HG03575 (cell line): ENCODE measurements at regions not wholly inside any gene's neighbourhood (a gene's known extent, or its start where the extent isn't known, plus 50 kb on each side); places are given as distances from the start of the nearest gene placed in this dataset.

Experiments used
- ATAC-seq: cut with Tn5 transposase; IDR thresholded peaks from one replicate; pipeline ENCODE4 v1.9.1; 2021; ENCODE audit not compliant: unreplicated experiment, insufficient number of reproducible peaks, low FRiP score; ENCODE audit errors: extremely low read depth

DNA sequence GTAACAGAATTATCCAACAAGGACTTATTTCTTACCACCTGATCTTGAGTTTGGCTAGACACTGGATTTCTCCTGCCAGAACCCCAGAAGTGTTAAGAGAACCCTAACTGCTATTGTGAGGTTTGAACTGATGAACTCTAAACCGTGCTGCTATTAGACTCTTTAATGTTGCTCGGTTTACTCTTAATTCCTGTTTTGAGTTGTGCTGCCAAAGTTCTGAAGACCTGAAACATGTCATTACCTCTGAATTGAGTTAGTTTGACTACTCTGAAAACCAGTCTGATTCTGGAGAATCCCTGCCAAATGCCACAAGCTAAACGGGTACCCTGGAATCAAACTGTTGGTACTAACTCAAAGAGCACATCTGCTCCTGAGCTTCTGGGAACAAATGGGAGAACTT, 215.5 kb downstream of the KLF12 start:
- no peak for ATAC-seq

- ATAC-seq, result no peak
Measured at GRCh38 chr13:73913751-73914518, 220.3 kb downstream of the KLF12 start.

DNA sequence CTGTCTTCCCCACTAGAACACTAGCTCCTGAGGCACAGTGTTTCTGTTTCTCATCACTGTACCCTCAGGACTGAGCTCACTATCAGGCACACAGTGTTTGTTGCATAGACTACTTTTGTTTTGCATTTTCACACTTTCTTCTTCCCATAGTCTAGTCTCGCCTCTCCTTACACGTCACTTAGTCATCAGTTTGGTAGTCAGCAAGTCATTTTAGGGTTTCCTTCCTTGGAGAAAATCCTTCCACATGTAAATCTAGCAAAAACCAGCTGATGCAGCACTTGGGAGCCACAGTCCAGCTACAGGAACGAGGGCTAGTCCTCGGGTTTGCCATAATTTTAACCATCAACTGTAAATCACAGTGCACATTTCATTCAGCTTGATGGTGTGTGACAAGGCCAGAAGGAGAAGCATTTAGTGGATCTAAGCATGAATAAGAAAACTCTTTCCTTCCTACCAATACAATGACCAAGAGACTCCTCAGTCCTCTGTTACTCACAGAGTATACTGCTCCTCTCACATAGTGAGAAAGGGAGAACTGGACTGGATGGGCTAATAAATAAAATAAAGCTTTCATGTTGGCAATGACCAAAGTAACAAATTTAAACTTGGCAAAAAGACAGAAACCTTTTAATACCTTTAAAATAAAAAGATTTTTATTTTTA, 221.0 kb downstream of the KLF12 start:
- no peak for ATAC-seq

GRCh38 chr13:73911361-73911760, 222.8 kb downstream of the KLF12 start:
- no peak for ATAC-seq

DNA sequence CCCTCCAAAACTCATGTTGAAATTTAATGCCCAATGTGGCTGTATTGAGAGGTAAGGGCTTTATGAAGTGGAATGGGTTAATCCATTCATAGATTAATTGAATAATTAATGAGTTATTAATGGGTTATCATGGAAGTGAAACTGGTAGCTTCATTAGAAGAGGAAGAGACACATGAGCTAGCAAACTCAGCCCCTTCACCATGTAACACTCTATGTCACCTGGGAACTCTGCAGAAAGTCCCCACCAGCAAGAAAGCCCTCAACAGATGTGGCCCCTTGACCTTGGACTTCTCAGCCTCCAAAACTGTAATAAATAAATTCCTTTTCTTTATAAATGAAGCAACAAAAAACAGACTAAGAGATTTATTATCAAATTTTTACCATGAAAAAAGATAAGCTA, 223.5 kb downstream of the KLF12 start:
- ATAC-seq, result no peak

DNA sequence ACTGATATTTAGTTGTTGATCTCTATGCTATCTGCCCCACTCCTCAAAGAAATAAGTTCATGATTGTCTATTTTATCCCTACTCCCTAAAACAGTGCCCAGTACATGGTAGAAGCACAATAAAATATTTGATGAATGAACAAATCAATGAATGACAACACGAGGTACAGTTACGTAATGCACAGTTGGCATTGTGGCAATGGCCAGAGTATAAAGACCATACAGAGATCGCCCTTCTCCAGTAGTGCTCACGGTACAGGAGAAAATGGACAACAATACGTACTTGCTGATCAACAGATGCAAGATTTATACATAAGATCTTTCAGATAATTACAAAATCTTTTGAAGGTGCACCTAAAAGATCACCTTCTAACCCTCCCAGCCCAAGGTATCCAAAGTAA, 225.4 kb downstream of the KLF12 start:
- ATAC-seq, result no peak

DNA sequence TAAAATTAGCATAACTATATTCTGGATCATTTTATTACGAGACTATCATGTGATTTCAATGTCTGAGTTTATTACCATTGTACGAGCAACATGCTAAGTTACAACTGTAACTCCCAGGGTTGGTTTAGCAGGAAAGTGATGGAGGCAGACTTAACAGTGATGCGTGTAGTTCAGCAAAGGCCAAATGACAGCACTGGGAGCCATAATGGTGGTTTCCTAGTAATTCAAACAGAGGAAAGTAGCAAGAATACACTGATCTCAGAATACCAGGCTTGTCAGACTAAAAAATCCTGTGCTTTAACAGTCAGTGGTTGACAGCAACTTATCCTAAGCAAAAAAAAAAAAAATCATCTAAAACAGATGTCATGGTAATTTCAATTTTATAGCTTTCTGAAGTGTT, 229.6 kb downstream of the KLF12 start:
- no peak for ATAC-seq

DNA sequence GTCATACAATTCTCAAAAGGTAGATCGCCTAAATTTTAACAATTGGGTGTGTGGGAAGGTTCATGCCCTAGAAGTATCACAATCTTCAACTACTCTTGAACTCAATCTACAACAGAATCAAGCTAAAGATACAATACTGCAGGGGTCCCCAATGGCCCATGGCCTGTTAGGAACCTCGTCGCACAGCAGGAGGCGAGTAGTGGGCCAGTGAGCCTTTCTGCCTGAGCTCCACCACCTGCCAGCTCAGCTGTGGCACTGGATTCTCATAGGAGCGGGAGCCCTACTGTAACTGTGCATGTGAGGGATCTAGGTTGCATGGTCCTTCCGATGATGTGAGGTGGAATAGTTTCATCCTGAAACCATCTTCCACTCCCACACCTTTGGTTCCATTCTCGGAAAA, 230.6 kb downstream of the KLF12 start:
- ATAC-seq, result no peak

GRCh38 chr13:73902847-73903246, 231.4 kb downstream of the KLF12 start:
- no peak for ATAC-seq

- ATAC-seq, result no peak
Measured at GRCh38 chr13:73902296-73902695, 231.9 kb downstream of the KLF12 start.

DNA sequence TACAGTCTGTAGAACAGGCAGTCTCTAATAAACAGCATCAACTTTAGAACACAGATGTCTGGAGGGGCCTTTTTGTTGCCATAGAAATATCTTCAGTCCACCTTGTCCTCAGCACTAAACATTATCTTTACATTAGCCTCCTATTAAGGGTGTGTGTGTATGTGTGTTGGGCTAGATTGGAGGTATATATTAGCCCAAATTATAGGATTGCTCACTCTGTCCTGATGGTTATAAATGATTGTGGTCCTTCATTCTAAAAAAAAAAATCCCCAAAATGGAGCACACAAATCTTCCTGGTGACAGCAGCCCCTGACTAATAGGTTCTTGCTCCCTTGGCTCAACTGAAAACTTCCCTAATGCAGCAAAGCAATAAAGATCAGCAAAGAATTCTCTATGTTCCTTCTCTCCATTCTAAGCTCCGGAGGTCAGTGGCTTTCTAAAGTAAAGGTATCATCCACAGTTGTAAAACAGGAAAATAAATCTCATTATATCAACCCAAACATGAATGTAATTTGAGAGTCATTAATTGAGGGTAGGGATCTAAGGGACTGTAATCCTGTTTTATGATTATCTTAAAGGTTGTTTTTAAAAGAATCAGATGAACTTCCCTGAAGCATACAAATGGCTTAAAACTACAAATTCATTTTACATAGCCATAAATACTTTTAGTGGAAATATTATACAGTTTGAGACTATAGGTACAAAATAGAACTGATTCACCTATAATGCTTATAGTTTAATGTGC, 232.7 kb downstream of the KLF12 start:
- ATAC-seq, result no peak

DNA sequence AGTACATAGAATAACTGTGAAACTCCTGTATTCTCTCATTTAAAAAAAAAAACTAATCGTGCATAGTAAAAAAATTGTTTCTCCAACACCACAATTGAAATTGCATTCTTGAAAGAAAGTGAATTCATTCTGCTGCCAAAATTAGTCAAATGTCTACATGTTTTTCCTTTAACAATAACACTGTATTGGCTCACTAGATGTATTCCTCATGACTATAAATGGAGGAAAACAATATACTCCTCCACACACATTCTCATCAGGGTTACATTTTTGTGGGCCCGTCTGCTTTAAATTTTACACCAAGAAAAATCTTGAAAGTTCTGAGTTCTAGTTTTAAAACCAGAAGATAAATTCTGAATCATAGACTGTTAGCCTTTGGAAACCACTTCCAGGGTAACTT, 233.6 kb downstream of the KLF12 start:
- ATAC-seq, result no peak

DNA sequence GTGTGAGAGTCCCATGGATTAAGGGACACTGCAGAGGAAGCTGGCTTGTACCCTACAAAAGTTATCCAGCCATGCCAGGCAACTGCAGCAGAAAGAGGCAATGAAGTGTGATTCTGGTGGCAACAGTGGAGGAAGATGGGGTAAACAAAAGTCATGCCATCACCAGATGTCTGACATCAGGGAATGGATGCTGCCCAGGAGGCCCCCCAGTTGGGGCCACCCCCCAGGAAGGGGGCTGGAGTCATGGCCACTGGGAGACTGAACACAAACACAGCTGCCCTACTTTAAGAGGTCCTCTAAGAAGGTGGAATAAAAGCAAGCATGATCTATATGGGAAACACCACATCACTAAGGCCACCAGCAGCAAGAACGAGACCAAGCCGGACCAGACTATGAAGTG, 235.3 kb downstream of the KLF12 start:
- no peak for ATAC-seq

- ATAC-seq, result no peak
Measured at GRCh38 chr13:73898276-73898675, 235.9 kb downstream of the KLF12 start.

GRCh38 chr13:73894995-73895571, 239.1 kb downstream of the KLF12 start:
- ATAC-seq, result no peak

DNA sequence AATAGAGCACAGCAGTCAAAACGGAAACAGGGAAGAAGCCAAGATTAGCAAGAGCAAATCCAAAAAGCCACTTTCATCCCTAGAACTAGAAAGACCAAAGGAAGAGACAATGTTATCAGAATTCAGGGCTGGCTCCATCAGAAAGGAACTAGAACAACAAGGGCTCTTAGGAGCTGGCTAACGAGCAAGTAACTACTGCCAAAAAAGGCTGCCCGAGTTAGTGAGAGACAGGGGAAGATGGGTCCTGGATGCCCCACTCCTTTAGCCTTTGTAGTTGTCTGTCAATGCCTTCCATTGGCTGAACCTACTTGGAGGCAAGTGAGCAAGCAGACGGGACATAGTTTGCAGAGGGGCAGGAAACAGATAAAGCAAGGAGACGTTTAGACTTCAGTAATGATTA, 240.4 kb downstream of the KLF12 start:
- ATAC-seq, result no peak

GRCh38 chr13:73891805-73892204, 242.4 kb downstream of the KLF12 start:
- ATAC-seq, result no peak

DNA sequence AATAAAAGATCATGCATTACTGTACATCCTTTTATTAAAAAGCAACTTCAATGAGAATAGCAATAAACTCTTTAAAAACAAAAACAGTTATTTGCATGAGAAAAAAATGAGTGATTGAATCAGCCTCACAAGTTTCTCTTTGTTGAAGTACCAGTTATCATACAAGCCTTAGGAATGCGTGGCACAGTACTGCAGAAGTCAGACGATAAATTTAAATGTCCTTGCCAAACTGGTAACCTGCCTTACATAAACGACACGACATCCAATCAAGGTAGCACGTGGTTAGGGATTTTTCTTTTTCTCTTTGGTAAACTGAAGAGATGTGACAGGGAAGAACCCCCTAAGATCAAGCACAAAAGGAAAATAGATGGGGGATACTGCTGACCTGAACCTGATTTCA, 251.0 kb downstream of the KLF12 start:
- ATAC-seq, result no peak

- no peak for ATAC-seq
Measured at GRCh38 chr13:73880365-73880764, 253.8 kb downstream of the KLF12 start.
